HG03175 (cell line): ENCODE measurements at regions not wholly inside any gene's neighbourhood (a gene's known extent, or its start where the extent isn't known, plus 50 kb on each side); places are given as distances from the start of the nearest gene placed in this dataset.

ENCODE experiments used
- ATAC-seq: cut with Tn5 transposase; IDR thresholded peaks from one replicate; pipeline ENCODE4 v1.9.1; 2021; ENCODE audit warnings: mild to moderate bottlenecking, moderate library complexity; ENCODE audit not compliant: unreplicated experiment

DNA sequence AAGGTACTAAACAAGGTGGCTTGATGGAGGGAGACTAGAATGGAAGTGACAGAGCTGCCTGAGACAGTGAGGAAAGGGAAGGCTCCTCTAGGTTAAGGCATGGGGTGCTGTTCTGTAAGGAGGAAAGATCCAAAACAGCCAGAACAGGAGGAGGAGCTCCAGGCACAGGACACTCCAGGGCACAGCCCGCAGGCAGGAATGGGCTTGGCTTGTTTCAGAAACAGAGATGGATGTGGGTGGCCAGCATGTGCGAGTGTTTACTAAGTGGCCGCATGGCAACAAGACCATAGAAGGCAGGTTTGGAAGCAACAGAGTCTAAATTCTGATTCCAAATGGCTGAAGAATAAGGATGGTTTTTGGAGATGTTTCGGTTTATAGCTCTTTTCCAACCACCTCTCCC lies 889.1 kb downstream of the AACS start:
- no peak for ATAC-seq

DNA sequence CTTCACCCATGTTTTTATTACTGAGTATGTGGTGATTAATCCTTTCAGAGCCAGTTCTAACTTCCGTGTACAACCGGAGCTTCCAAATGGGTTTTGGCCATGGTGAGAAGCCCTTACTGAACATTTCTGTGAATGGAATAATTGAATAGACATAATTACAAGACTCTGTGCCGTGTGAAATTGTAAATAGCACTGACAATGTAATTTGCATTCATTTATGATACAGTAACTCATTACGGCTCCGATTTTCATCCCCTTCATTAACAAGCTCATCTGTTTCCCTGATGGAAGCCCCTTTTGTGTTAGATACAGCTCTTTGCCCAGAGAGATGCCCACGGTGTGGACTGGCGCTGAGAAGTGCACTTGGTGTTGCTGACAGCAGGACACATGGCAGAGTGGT lies 891.0 kb downstream of the AACS start:
- no peak for ATAC-seq

DNA sequence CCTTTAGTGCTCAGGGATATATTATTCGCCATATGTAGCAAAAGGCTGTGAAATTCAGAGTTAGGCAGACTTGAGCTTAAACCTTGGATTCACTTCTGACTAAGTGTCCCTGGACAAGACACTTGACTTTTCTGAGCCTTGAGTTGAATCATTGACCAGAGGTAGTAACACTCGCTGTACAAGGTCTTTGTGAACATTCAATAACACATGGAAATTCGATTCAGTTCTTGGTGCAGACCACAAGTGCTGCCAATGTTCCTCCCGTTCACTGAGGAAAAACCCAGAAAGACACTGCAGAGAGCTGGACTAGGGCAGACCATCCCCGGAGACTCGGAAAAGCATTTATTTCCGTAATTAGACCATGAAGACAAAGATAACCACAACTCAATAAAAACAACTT lies 901.4 kb downstream of the AACS start:
- ATAC-seq = no peak

DNA sequence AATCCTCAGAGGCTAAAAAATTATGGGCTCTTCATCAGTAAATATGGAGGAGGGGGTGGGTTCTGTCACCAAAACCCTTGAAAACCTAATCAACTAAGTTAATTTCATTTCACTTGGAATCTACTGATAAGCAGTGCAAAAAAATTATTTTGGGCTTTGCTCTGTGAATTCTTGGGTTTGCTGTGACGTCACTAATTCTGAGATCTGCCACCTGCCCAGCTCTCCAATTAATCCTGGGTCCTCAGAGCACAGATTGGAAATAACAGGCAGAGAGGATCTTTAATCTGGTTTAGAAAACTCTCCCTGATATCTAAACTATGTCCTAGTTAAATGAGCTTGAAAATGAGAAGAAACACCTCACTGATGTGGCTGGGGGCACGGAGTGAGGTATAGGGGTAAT lies 903.2 kb downstream of the AACS start:
- no peak for ATAC-seq

DNA sequence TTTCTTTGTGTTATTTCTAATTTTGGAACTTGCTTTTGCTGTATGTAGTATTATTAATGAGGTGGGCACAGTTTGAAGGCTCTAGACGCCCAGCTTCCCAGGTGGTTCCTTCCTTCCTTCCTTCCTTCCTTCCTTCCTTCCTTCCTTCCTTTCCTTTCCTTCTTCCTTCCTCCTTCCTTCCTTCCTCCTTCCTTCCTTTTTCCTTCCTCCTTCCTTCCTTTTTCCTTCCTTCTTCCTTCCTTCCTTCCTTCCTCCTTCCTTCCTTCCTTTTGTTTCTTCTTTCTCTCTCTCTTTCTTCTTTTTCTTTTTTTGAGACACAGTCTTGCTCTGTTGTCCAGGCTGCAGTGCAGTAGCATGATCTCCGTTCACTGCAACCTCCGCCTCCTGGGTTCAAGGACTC lies 906.7 kb downstream of the AACS start:
- no peak for ATAC-seq

DNA sequence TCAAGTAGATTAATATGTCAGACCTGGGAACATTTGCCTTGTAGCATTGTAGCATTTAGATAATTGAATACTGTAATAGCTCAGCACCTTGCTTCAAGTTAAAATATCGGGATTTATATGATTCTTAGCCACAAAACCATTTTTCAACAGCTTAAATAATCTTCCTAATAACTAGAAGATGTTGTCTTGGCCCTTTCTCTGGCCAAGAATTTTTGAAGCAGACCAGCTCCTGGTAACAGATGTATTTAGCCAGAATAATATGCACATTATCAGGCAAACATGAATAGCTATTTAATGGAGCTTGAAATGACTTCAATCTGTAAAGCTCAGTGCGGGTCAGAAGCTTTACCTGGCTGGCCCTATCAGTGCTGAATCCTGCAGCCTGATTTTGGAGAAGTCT lies 913.1 kb downstream of the AACS start:
- ATAC-seq = no peak

DNA sequence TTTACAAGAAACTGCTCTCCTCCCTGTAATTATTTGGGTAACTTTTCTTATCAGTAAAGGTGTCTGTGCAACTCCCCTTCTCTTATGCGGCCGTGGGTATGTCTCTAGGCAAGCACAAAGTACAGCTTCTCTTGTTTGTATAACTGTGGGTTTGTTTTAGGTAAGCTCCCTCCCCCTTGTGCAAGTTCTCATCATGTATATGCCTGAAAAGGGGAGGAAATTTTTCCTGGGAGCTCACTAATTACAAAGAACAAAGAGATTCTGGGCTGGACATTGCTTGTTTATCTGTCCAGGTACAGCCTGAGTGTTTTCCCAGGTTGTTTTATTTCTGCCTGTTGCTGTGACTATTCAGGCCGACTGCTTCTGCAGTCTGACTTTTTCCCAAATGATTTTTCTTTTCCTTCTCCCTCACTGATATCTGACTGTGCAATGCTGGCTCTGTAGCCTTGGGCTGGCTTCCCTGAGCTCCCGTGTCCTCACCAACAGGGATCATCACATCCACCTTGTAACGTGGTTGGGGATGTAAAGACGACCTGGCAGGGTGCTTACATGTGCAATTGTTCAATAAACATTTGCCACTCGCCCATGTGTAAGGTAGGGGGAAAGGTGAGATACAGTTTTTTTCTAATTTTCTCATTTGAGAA lies 916.5 kb downstream of the AACS start:
- no peak for ATAC-seq

DNA sequence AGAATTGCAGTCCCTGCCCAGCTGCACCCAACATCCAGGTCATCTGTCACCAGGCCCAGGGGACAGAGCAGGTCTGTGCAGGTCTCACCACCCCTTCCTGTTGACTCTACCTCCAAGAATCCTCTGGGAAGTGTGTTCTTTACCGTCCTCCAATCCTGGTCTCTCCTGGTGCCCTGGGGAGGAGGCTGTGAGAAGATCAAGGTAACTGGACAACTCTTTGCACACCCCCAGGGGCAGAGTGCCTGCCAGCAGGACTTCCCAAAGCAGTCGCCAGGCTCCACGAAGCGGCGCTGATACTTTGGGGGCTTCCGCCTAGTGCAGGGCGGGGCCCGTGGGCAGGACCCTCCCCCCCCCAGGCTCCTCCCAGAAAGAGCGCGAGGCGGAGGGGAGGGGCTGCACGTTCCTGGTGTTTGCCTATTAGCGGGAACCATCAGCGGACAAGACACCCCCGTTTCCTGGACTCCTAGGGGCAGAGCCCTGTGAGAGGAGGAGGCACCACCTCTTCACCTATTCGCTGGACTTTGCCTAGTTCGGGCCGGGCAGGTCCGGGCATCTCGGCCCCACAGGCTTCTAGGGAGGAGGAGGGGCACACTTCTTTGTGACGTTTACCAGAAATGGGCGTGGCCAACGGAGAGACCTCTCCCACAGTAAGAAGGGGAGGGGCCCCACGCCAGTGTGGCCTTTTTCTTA lies 918.0 kb downstream of the AACS start:
- ATAC-seq = no peak

DNA sequence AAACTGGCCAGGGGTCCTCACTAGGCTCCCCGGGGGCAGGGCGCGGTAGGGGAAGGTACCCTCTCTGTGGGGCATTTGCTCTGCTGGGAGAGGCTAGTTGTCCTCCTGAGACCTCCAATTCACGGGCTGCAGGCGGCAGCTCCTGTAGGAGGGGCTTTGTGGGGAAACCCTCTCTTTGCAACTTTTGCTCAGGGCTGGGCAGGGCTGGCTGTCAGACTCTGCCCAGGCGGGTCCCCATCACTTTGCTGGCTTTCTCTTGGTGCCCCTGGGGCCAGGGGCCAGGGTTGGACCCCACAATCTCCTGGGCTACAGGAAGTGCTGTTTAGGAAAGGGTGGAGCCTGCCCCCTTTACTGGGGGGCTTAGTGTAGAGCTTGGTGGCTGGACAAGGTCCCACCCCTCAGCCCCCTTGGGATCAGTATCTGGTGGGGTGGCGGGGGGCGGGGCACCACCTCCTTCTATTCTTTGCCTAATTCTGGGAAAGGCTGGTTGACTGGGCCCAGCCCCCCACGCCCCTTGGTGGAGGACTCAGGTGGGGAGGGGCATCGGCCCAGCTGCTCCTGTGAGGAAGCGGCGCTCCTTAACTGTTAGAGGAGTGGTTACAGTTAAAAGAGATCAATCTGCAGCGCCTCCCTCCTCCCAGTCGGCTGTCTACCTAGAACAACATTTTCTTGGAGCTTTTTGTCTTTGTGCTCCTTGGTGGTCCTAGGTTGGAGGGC lies 918.7 kb downstream of the AACS start:
- ATAC-seq = no peak

DNA sequence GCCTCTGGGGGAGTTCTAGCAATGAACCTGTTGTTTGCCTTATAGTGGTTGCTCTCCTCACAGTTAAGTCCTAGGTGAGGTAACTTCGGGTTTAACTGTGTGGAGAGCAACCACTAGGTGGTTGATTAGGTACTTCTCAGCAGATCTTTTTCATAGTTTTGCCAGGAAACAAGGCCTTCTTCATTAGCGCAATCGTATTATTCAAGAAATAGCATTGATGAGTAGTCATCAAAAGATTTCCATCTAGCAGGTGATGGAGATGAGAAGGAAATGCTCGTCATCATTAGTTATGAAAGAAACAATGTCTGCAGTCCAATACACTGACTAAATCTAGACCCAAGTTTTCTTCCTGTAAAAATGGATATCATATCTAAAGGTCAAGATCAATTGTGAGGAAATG lies 923.3 kb downstream of the AACS start:
- ATAC-seq = no peak

DNA sequence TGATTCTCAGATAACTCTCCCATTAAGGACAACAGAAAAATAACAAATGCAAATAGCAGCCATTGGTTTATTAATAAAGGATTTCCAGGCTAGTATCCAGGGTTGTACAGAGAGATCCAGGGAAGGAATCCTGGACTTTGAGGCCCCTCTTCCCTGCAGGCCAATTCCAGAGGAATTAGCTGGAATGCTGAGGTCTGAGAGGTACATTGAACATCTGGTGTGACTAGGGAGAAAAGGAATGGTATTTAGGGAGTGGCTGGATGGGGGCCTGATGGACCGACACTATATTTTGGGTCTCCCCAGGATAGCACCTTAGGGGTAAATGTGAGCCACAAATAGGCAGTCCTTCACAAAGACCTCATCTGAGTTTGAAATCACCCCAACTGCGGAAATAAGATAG lies 924.5 kb downstream of the AACS start:
- ATAC-seq = no peak

DNA sequence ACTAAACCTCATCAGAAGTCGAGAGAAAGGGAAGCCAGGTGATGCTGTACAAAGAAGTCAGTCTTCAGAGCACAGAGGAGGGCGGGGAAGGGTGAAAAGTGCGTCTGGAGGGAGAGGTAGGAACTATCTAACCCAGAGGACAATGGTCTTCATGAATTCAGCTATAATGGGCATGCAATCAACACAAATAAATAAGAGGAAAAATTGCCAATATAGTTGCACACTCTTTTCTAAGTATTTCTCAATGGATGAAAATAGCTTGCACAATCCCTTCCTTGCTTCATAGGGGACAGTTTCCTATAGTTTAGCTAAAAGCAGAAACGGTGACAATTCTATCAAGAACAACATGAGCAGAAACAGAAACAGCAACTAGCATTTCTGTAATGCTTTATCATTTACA lies 931.2 kb downstream of the AACS start:
- ATAC-seq = no peak

DNA sequence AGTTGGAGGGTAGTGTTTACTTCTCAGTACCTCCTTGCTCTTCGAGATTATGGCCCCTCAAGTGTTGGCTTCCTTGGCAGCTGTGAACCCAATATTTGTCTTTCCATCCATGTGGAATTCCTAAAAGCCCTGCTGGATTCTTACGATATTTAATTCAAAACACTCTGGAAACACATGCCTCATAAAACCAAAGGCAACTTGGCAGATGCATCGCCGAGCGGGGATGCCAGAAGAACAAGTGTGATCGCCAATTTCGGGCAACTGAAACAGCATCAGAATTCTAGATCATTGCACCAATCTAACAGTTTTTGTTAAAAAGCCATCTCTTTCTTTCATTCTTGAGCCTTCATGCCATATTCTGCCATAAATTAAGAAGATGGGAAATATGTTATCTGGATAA lies 934.4 kb downstream of the AACS start:
- ATAC-seq = no peak

DNA sequence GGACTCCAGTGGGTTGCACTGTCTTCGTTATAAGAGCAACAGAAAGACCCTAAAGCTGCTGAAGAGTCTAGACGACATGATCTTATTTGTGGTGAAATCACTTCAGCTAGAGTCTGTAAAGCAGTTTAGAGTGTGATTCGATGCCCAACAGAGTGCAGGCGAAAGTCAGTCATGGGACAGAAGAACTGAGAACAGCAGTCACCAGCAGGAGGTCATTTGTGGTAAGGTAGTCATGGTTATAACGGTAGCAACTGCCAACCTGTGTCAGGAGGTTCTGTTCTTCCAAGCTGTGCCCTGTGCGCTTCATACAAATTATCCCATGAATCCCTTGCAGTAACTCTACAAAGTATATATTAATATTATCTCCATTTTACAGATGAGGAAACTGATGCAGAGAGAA lies 954.1 kb downstream of the AACS start:
- ATAC-seq = no peak

DNA sequence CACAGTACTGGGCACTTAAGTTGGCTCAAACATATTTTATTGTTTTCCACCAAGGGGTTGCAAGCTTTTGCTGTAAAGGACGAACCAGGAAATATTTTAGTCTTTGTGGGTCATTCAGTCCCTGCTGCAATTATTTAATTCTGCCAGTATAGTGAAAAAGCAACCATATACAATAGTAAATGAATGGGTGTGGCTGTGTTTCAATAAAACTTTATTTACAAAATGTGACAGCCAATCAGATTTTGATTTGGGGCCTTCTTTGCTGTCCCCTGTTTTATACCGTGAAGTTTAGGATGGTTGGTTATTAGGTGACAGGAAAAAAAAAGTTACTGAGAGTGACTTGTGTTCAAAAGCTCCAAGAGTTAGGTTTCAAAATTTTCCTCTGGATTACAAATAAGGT lies 956.4 kb downstream of the AACS start:
- ATAC-seq = no peak

DNA sequence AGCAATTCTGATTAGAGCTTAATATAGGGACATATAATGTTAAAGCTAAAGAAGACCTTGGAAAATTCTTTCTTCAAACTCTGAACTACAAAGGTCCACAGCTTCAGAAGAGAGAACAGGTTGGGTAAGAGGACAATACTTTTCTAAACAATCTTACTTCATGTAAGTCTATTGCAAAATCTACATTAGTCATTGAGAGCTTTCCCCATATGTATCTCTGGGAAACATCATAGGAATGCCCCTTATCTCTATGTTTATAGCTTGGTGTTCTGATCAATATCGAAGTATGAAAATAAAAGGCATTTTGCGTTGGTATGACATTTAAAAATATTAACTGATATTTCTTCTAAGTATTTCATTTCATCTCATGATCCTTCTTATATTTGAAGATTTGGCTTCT lies 962.6 kb downstream of the AACS start:
- no peak for ATAC-seq

DNA sequence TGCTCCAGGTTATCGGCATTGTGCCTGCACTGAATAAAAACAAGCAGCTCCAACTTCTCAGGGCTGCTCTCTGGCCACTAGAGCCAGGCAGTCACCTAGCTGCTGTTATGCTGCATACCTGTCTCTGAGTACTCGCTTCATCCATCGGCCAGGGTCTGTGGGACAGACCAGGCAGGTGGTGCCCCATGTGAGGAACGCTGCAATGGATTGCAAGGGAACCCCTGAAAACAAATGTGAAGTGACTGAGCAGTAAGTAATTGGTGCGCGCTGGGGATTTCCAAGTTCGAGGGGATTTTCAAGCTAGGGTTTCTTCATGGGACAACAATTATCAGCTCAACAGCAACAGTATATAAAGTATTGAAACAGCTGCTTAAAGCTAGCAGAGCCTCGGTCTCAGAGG lies 965.3 kb downstream of the AACS start:
- ATAC-seq = no peak

DNA sequence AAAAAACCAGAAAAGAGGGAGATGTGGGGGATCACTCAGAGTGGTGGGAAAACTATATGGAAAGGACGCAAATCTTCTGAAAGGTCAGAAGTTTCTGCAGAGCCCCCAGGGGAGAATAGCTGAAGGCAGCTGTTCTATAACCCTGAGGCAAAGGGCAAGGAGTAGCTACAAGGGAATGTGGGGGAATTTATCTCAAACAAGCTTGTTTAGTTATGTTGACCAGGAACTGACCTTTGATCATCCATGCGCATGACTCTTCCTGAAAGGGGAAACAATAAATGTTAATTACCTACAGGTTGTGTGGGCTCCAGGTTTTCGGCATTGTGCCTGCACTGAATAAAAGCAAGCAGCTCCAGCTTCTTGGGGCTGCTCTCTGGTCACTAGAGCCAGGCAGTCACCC lies 968.5 kb downstream of the AACS start:
- no peak for ATAC-seq

DNA sequence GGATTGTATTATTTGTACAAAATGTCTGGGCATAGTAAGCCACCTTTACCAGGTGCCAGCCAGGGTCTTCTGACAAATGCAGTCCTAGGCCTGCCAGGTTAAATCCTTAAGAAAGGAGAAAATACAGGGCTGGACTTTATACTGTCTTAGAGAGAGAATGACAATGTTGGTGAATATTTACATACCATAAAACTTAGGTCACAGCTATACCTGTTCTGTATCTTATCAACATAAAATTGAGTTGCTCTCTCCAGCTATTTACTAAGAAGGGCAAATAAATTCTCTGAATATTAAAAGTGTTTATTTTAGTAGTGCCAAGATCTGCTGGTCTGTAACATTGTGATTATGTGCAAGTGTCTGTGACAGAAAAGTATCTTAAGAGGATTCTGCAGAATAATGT lies 971.1 kb downstream of the AACS start:
- ATAC-seq = no peak

DNA sequence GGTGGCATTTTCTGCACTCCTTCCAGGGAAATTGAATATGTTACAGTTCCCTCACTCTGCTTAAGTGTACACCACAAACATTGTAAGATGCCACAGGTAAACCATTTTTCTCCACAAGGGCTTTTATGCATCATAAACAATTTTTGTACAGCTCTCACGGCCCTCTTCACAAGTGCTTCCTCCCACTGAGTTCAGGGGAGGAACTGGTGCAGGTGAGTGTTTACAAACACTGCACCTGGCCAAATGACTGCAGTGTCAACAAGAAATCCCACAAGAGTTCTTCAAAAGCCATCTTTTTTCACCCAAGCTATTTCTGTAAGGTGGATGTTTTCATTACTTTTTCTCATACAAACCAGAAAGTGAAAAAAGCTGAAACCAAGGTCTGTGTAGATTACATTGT lies 973.2 kb downstream of the AACS start:
- no peak for ATAC-seq

DNA sequence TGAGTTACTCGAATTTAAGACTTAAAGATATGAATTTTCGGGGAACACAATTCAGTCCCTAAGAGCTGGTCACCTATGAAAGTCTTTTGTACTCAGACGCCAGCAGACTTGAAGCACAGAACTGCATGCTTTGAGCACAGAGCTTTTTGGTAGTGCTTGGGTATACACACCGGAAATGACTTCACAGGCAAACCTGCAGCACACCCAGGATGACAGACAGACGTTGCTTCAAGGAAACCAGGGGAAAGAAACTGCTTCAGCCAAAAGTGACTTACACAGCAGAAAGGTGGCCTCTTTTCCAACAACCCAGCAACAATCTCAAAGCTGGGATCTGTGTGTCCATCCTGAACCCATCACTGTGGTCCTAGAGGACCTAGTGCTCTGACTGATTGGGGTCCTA lies 975.1 kb downstream of the AACS start:
- ATAC-seq = no peak

DNA sequence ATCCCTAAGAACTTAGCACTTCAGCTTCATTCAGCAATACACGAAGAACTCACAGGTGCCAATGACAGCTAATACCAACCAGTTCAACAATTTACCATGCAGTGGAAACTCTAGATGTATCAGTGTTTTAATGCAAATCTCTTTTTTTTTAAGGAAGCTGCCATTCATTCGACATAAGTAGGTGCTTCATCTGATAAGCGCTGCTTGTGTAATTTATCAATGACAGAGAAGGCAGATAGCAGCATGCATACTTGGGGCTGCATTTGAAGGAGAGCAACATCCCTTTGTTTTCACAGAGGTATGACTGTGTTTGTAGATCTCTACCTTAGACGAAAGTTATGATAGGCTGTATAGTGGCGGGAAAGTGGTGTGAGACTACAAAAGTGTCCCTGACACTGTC lies 977.1 kb downstream of the AACS start:
- no peak for ATAC-seq
